HG03108 (cell line): ENCODE measurements at regions not wholly inside any gene's neighbourhood (a gene's known extent, or its start where the extent isn't known, plus 50 kb on each side); places are given as distances from the start of the nearest gene placed in this dataset.
"Not testable (repeated sequence)": the region's sequence is repeated elsewhere in the genome, so short reads cannot be mapped to it uniquely, and the experiment has no call there.

Experiments used
- ATAC-seq: cut with Tn5 transposase; IDR thresholded peaks from one replicate; pipeline ENCODE4 v1.9.1; 2021; ENCODE audit warnings: moderate library complexity; ENCODE audit not compliant: unreplicated experiment

- ATAC-seq, result no peak
Measured at GRCh38 chr14:89056394-89056793, 231.9 kb downstream of the TTC8 start.

DNA sequence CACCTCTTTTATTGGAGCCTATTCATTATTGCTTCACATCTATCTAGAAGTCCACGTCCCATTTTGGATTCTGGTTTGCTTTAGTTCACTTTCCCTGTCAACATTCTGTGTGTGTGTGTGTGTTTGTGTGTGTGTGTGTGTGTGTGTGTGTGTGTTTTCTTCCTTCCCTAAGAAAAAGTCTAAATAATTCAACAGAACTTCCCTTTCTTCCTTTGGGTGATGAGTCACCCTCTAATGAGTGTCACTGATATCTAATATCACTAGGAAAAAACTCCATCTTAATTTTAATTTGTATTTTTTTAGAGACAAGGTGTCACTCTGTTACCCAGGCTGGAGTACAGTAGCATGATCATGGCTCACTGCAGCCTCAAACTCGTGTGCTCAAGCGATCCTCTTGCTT, 234.2 kb downstream of the TTC8 start:
- ATAC-seq, result no peak

GRCh38 chr14:89060191-89060590, 235.7 kb downstream of the TTC8 start:
- ATAC-seq, result no peak

GRCh38 chr14:89061696-89062095, 237.2 kb downstream of the TTC8 start:
- ATAC-seq, result no peak

DNA sequence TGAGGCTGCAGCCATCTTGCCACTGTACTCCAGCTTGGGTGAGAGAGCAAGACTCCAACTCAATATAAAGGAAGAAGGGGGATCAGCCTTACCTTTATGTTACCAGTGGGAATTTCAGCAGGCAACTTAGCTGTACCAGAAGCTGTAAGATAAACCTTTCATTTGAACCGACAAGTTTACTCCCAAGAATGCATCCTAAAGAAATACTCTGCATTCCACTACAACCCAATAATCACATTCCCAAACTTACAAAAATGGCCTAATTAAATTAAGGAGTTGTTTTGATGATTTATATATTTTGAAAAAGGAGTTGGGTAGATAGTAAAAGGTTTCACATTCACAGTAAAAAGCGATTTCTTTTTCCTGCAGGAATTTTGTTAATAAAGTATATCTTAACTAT, 241.4 kb downstream of the TTC8 start:
- ATAC-seq, result no peak

DNA sequence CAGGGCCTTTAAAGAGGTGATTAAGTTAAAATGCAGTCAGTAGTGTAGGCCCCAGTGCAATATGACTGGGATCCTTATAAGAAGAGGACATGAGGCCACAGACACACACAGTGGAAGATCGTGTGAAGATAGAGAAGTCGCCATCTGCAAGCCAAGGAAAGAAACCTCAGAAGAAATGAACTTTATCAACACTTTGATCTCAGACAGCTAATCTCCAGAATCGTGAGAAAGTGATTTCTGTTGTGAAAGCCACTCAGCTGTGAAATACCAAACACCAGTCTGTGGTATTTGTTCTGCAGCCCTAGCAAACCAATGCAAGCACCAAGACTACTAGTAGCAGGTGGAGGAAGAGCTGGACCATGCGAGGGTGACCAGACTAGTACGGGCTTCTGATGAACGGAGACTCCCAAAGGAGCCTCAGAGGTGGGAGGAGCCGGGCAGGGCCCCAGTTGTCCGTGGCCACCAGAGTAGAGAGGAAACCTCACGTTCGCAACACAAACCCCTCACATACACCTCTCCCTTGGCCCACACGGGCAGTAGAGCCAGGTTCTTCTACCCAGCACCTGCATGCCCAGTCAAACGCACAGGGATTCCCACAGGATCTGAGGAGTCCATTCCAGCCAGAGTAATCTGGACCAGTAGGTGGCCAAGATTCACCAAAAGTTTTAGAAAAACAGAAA, 243.0 kb downstream of the TTC8 start:
- ATAC-seq, result no peak

DNA sequence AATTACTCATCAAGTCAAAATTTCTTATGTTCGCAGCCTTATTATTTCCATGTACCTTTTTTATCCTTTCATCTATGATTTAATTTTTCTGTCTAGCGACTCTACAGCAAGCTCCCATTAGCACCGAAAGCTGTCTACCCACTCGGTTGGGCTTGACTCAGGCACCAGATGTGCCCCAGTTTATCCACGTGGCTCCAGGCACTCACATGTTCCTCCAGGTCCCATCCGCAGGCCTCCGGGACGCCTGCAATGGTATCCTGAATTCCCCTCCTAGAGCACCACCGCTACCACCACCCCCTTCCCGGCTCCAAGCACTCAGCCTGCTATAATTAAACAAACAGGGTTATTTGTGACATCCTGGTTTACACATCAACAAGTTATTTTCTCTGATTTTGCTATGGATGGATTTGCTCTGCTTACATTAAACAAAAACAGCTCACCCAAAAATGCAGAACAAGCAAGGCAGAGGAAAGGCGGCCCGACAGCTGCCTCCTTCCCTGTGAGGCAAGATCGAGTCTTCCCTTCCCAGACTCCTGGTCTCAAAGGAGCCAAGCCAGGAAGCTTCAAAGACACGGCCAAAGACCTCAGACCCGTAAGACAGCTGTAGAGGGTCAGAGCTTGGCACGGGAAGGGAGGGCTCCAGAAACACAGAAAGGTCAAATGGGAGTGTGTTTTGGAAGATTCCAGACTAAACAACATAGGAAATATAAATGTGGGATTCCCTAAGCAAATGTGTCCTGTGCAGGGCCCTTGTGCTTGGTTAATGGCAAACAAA, 253.8 kb downstream of the TTC8 start:
- no peak for ATAC-seq

DNA sequence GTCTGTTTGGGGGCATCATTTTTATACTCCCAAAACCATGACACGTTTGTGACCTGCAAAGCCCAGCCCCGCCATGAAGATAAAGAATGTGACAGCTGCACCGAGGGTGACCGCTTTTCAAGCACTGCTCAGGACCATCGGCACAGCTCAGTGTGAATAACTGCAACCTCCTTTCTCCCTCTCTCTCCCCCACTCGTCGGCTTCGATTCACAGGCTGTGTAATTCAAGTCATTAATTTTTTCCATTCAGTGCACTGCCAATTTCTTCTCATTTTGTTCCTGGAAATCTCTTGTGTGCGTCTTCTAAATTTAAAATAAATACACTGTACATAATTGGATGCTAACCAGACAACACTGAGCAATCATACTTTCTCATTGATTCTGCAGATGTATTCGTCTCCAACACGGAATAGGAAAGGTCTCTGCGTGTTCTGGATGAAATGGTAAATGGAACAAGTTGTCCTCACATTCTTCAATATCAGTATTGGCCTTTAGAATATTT, 260.8 kb downstream of the TTC8 start:
- ATAC-seq, result no peak

DNA sequence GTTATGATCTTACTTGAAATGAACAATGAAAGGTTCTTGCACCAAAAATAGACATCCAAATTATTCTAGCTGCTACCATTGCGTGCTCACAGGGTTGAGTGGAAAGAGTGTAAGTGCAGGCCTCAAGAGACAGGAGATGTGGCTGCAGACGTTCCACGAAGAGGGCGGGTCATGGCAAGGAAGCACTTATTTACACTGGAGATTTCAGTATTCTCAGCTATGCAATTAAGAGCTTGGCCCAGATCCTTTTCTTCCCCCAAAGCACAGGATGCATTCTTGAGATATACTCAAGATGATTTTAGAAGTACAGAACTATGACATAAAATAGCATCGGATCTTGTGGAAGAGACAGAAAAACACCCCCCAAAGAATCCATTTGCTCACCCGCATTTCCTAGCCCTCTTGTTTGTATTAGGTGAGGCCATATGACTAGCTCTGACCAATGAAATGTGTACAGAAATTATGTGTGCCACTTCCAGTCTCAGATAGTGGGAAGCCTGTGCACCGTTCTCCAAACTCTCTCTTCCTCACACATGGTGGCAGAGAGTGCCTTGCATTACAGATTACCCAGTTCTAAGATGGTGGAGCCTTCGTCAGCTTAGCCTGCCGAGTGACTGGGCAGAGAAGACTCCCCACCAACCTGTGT, 261.4 kb downstream of the TTC8 start:
- ATAC-seq, result no peak

DNA sequence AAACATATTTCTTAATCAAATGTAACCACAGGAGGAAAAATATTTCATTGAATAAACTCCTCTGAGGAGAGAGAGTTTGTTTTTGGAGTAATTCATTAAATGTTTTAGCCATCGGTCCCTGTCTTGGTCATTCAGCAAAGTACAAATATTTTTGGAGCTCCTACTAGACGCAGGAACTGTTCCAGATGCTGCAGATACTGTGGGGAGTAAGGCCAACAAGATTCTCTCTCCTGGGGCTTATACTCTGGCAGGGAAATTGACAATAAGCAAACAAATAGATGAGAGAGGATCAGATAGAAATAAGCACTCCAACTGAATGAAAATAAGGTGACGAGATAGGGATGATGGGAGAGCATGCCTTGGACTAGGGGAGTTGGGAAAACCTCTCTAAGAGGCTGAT, 264.1 kb downstream of the TTC8 start:
- no peak for ATAC-seq

DNA sequence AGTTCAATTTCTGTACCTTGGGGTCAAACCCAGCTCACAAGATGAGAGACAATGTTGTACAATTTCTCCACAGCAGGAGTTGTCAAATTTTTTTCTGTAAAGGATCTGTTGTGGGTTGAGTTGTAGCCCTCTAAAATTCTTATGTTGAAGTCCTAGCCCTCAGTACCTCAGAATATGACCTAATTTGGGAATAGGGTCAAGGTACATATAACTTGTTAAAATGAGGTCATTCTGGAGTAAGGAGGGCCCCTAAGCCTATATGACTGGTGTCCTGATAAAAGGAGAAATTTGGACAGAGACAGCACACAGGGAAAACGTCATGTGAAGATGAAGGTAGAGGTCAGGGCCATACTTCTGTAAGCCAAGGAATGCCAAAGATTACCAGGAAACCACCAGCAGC, 264.9 kb downstream of the TTC8 start:
- no peak for ATAC-seq

GRCh38 chr14:89091781-89092180, 267.3 kb downstream of the TTC8 start:
- ATAC-seq, result no peak

GRCh38 chr14:89093083-89093730, 268.8 kb downstream of the TTC8 start:
- ATAC-seq, result no peak

DNA sequence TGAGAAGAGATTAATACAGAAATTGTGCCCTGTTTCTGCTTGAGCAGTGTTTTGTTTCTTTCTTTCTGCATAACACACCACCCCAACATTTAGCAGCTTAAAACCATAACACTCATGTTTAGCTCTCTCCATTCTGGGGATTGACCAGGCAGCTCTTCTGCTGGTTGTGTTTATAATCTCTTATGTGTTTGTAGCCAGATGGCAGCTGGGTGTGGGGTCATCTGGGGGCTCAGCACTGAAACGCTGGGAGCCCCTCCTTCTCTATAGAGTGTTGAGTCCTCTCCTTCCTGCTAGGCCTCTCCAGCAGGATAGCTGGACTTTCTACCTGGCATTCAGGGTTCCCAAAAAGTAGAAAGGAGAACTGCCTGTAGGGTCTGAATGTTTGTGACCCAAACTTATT, 270.6 kb downstream of the TTC8 start:
- ATAC-seq, result no peak

DNA sequence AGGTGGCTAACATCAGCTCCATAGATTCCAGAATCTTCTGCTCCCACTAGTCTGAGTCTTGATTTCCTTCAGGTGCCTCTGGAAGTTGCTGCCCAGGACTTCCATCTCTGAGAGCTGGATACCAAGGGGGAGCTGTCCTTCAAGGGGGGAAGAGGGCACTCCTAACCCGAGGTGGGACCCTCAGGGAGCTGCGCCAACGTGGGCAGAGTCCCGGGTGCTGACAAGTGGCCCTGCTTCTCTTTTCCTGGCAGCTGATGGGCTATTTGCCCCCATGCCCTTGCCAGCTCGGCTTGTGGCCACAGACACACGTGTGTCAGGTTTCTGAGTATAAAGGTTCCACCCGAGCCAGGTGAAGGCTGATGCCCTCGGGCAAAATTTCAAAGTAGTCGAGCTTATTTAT, 272.5 kb downstream of the TTC8 start:
- no peak for ATAC-seq

GRCh38 chr14:89098254-89098653, 273.8 kb downstream of the TTC8 start:
- no peak for ATAC-seq

DNA sequence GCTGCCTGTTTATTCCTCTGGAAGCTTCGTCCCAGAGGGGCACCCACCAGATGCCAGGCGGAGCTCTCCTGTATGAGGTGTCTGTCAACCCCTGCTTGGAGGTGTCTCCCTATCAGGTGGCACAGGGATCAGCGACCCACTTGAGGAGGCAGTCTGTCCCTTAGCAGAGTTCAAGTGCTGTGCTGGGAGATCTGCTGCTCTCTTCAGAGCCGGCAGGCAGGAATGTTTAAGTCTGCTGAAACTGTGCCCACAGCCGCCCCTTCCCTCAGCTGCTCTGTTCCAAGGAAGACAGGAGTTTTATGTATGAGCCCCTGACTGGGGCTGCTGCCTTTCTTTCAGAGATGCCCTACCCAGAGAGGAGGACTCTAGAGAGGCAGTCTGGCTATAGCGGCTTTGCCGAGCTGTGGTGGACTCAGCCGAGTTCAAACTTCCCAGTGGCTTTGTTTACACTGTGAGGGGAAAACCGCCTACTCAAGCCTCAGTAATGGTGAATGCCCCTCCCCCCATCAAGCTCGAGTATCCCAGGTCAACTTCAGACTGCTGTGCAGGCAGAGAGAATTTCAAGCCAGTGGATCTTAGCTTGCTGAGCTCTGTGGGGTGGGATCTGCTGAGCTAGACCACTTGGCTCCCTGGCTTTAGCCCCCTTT, 279.8 kb downstream of the TTC8 start:
- not testable (repeated sequence) for ATAC-seq

GRCh38 chr14:89104861-89105260, 280.4 kb downstream of the TTC8 start:
- ATAC-seq, result not testable (repeated sequence)
